SK-N-SH (cell line): ENCODE measurements at regions not wholly inside any gene's neighbourhood (a gene's known extent, or its start where the extent isn't known, plus 50 kb on each side); places are given as distances from the start of the nearest gene placed in this dataset.

Source experiments
- CTCF ChIA-PET: fragments of 300-600, 350-600 bp; formaldehyde crosslinking; extraction: SDS; loops from one replicate; lab custom pipeline; 2021; lab: Yijun Ruan, JAX
- POLR2A ChIA-PET: fragments of 350-600 bp; sonication (Branson Sonifier 250); formaldehyde crosslinking; extraction: SDS; loops from one replicate; lab custom pipeline; 2020; ENCODE audit warnings: antibody characterized with exemption, inconsistent platforms; lab: Yijun Ruan, JAX
- DNase-seq: peaks from one replicate; pipeline ENCODE4 v3.0.0; 2012
- H2AFZ ChIP-seq: fragments of 200-600 bp; sonication (generic); 2 replicates; pipeline ENCODE4 v1.8.1; 2016; ENCODE audit warnings: antibody characterized with exemption, mild to moderate bottlenecking, low read depth
- H3F3A ChIP-seq: fragments of 200-600 bp; sonication (generic); replicated peaks from 2 replicates; pipeline ENCODE3; 2016; ENCODE audit warnings: antibody characterized with exemption, mild to moderate bottlenecking; ENCODE audit not compliant: insufficient read depth
- H3K27ac ChIP-seq, 2 experiments: fragments of 200-500 bp in 1 of 2; fragments of 200-600 bp in 1 of 2; sonication (Bioruptor generic) in 1 of 2; sonication (generic), shearing (Covaris generic) in 1 of 2; 2 replicates each; pipeline versions ENCODE4 v1.5.1 to v1.6.1; 2014 to 2016; ENCODE audit warnings: low read depth in 2 of 2, inconsistent platforms in 1 of 2, low read length in 1 of 2, mild to moderate bottlenecking in 1 of 2, mixed read lengths in 1 of 2
- H3K27me3 ChIP-seq: fragments of 200-600 bp; sonication (generic), shearing (Covaris generic); 2 replicates; pipeline ENCODE4 v1.6.1; 2016; ENCODE audit warnings: mixed run types; ENCODE audit not compliant: insufficient read depth
- H3K36me3 ChIP-seq, 2 experiments: fragments of 200-500 bp in 1 of 2; fragments of 200-600 bp in 1 of 2; sonication (Bioruptor generic) in 1 of 2; sonication (generic) in 1 of 2; replicated peaks in 1 of 2; 2 replicates each; pipeline versions ENCODE3 to v1.5.1; 2014 to 2016; ENCODE audit warnings: low read length in 1 of 2, mild to moderate bottlenecking in 1 of 2; ENCODE audit not compliant: insufficient read depth in 2 of 2, control insufficient read depth in 1 of 2
- H3K4me1 ChIP-seq, 2 experiments: fragments of 200-500 bp in 1 of 2; fragments of 200-600 bp in 1 of 2; sonication (Bioruptor generic) in 1 of 2; sonication (generic), shearing (Covaris generic) in 1 of 2; 2 replicates each; pipeline versions ENCODE4 v1.5.1 to v1.6.1; 2014 to 2016; ENCODE audit warnings: low read depth in 1 of 2, low read length in 1 of 2, mixed run types in 1 of 2; ENCODE audit not compliant: insufficient read depth in 2 of 2, control insufficient read depth in 1 of 2
- H3K4me2 ChIP-seq: fragments of 200-600 bp; sonication (generic), shearing (Covaris generic); 2 replicates; pipeline ENCODE4 v1.6.1; 2017; ENCODE audit warnings: mixed run types
- H3K4me3 ChIP-seq, 2 experiments: fragments of 200-500 bp in 1 of 2; fragments of 200-600 bp in 1 of 2; sonication (Bioruptor generic) in 1 of 2; sonication (generic), shearing (Covaris generic) in 1 of 2; 2 replicates each; pipeline versions ENCODE4 v1.5.1 to v1.8.1; 2014 to 2016; ENCODE audit warnings: low read depth in 2 of 2, inconsistent platforms in 1 of 2, low read length in 1 of 2, mild to moderate bottlenecking in 1 of 2, mixed read lengths in 1 of 2, moderate library complexity in 1 of 2
- H3K79me2 ChIP-seq: fragments of 200-600 bp; sonication (generic); 2 replicates; pipeline ENCODE4 v1.8.1; 2017; ENCODE audit warnings: mild to moderate bottlenecking; ENCODE audit not compliant: insufficient read depth
- H3K9ac ChIP-seq: fragments of 200-600 bp; sonication (generic); 2 replicates; pipeline ENCODE4 v1.6.1; 2017; ENCODE audit warnings: mixed run types
- H3K9me2 ChIP-seq: fragments of 200-600 bp; sonication (generic); 2 replicates; pipeline ENCODE4 v1.6.1; 2017; ENCODE audit warnings: mixed run types
- H3K9me3 ChIP-seq: fragments of 200-600 bp; sonication (generic); 2 replicates; pipeline ENCODE4 v1.6.1; 2017; ENCODE audit warnings: mixed run types, mild to moderate bottlenecking, moderate library complexity
- H4K20me1 ChIP-seq: fragments of 200-600 bp; sonication (generic); 2 replicates; pipeline ENCODE4 v1.6.1; 2017; ENCODE audit warnings: mild to moderate bottlenecking, mixed run types; ENCODE audit not compliant: insufficient read depth
- CHD2 ChIP-seq: fragments of 150-350 bp; IDR thresholded peaks from 2 replicates; pipeline ENCODE4 v1.6.1; 2018; ENCODE audit warnings: low read length; ENCODE audit not compliant: partially characterized antibody
- ELF1 ChIP-seq: IDR thresholded peaks from 2 replicates; pipeline ENCODE4 v1.4.0; 2012
- EZH2phosphoT487 ChIP-seq: fragments of 200-600 bp; sonication (generic); IDR thresholded peaks from 2 replicates; pipeline ENCODE4 v1.6.1; 2017; ENCODE audit warnings: low read depth, mixed run types, mild to moderate bottlenecking, antibody characterized with exemption, moderate library complexity, borderline replicate concordance
- FOSL2 ChIP-seq: IDR thresholded peaks from 2 replicates; pipeline ENCODE4 v1.4.0; 2012; ENCODE audit warnings: low read depth, mild to moderate bottlenecking, moderate library complexity, borderline replicate concordance
- GABPA ChIP-seq: IDR thresholded peaks from 2 replicates; pipeline ENCODE4 v1.4.0; 2012; ENCODE audit warnings: low read depth, mild to moderate bottlenecking
- GATA2 ChIP-seq: sonication (generic); formaldehyde crosslinking; IDR thresholded peaks from 2 replicates; pipeline ENCODE4 v1.5.0; 2020; ENCODE audit warnings: mild to moderate bottlenecking, missing genetic modification reagents
- JUND ChIP-seq: IDR thresholded peaks from 2 replicates; pipeline ENCODE4 v1.4.0; 2012
- MEF2A ChIP-seq: IDR thresholded peaks from 2 replicates; pipeline ENCODE4 v1.4.0; 2012; ENCODE audit warnings: low read depth, borderline replicate concordance
- MXI1 ChIP-seq: IDR thresholded peaks from 2 replicates; pipeline ENCODE4 v1.6.1; 2012; ENCODE audit warnings: mild to moderate bottlenecking, low read depth, low read length, improper control_type of control experiment
- NFIC ChIP-seq: IDR thresholded peaks from 2 replicates; pipeline ENCODE4 v1.4.0; 2012; ENCODE audit warnings: borderline replicate concordance
- NRF1 ChIP-seq: IDR thresholded peaks from 2 replicates; pipeline ENCODE4 v1.6.1; 2012; ENCODE audit warnings: low read depth, mild to moderate bottlenecking, low read length
- POLR2AphosphoS5 ChIP-seq: IDR thresholded peaks from 2 replicates; pipeline ENCODE4 v1.6.1; 2012; ENCODE audit warnings: low read depth, low read length
- RCOR1 ChIP-seq: fragments of 150-350 bp; IDR thresholded peaks from 2 replicates; pipeline ENCODE4 v1.6.1; 2017; ENCODE audit warnings: antibody characterized with exemption, low read length
- RFX5 ChIP-seq: IDR thresholded peaks from 2 replicates; pipeline ENCODE4 v1.6.1; 2012; ENCODE audit warnings: mild to moderate bottlenecking, improper control_type of control experiment, low read length
- SIN3A ChIP-seq: IDR thresholded peaks from 2 replicates; pipeline ENCODE4 v1.6.1; 2012; ENCODE audit warnings: low read depth, mild to moderate bottlenecking, low read length, moderate library complexity, borderline replicate concordance
- SMC3 ChIP-seq: IDR thresholded peaks from 2 replicates; pipeline ENCODE4 v1.6.1; 2012; ENCODE audit warnings: low read depth, low read length, improper control_type of control experiment
- TAF1 ChIP-seq: IDR thresholded peaks from 2 replicates; pipeline ENCODE4 v1.6.1; 2012; ENCODE audit warnings: low read depth, mild to moderate bottlenecking, low read length, moderate library complexity, borderline replicate concordance
- TEAD4 ChIP-seq: IDR thresholded peaks from 2 replicates; pipeline ENCODE4 v1.4.0; 2012; ENCODE audit warnings: mild to moderate bottlenecking, borderline replicate concordance; ENCODE audit not compliant: insufficient read depth
- USF1 ChIP-seq: IDR thresholded peaks from 2 replicates; pipeline ENCODE4 v1.4.0; 2012; ENCODE audit warnings: low read depth, borderline replicate concordance
- WGBS: methylation state at CpG from one replicate; pipeline ENCODE4 v1.1.6; 2017; ENCODE audit warnings: low lambda C conversion rate; 5-methylcytosine and 5-hydroxymethylcytosine counted together
- TF ChIP-seq, protein P1 (sequence below): fragments of 150-350 bp; IDR thresholded peaks from 2 replicates; pipeline ENCODE4 v1.6.1; 2017; ENCODE audit warnings: antibody characterized with exemption, low read length, low read depth, borderline replicate concordance
- TF ChIP-seq, protein P2 (sequence below): IDR thresholded peaks from 2 replicates; pipeline ENCODE4 v1.4.0; 2012; ENCODE audit warnings: low read depth, borderline replicate concordance

GRCh38 chr7:25852939-25853271 is 299.1 kb upstream of the NFE2L3 start:
- Histone ChIP-seq H4K20me1 (no peaks in the 10 kb centered on the region), H3K9me3 (no peaks in the 10 kb centered on the region), H3K9me2 (no peaks in the 10 kb centered on the region), H3K4me3 (peak overlapping the region in 1 of 2 experiments; percentile 38; a peak in 1 of 4 replicates), H3K9ac (no peak overlapping the region), H2AFZ (no peak overlapping the region), H3K79me2 (no peaks in the 10 kb centered on the region), H3K36me3 (no peaks in the 10 kb centered on the region), H3K27ac (no peak overlapping the region), H3F3A (peaks cover 20% of the 10 kb centered on the region), H3K4me1 (peaks cover 0 to 23% of the 10 kb centered on the region in 2 experiments; a peak in 2 of 4 replicates), H3K4me2 (no peak overlapping the region), H3K27me3 (peaks cover 53% of the 10 kb centered on the region)
- POLR2A ChIA-PET = no interaction called here
- no peak for TF ChIP-seq CHD2
- 0 out of 2 replicates have a peak, but pooled peaks have one; percentile 78 for TF ChIP-seq EZH2phosphoT487
- CTCF ChIA-PET = interaction anchor here (0.7 to 18.4 kb wide), 25 partner anchors 9 to 636 kb away, joined by 3 to 432 read pairs (median 10); no protein-coding TSS in a partner anchor
- no peak for DNase-seq
- 18% methylated on average over 16 of the region's 16 CpGs for WGBS

GRCh38 chr7:25853314-25853713 is 298.7 kb upstream of the NFE2L3 start:
- Histone ChIP-seq H3F3A (peaks cover 20% of the 10 kb centered on the region), H3K4me1 (peaks cover 0 to 23% of the 10 kb centered on the region in 2 experiments; a peak in 2 of 4 replicates), H2AFZ (no peak overlapping the region), H3K36me3 (no peaks in the 10 kb centered on the region), H3K27me3 (peaks cover 57% of the 10 kb centered on the region), H3K9ac (no peak overlapping the region), H3K79me2 (no peaks in the 10 kb centered on the region), H3K27ac (no peak overlapping the region), H3K9me3 (no peaks in the 10 kb centered on the region), H3K4me3 (no peak overlapping the region), H4K20me1 (no peaks in the 10 kb centered on the region), H3K9me2 (no peaks in the 10 kb centered on the region), H3K4me2 (no peak overlapping the region)
- no peak for TF ChIP-seq MXI1
- TF ChIP-seq EZH2phosphoT487 = no peak
- TF ChIP-seq, protein P1, sequence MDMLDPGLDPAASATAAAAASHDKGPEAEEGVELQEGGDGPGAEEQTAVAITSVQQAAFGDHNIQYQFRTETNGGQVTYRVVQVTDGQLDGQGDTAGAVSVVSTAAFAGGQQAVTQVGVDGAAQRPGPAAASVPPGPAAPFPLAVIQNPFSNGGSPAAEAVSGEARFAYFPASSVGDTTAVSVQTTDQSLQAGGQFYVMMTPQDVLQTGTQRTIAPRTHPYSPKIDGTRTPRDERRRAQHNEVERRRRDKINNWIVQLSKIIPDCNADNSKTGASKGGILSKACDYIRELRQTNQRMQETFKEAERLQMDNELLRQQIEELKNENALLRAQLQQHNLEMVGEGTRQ = no peak
- no peak for TF ChIP-seq SMC3
- no peak for TF ChIP-seq RCOR1
- TF ChIP-seq SIN3A = no peak
- TF ChIP-seq TAF1 = no peak
- no peak for TF ChIP-seq CHD2
- no peak for TF ChIP-seq GATA2
- TF ChIP-seq MEF2A = no peak
- no peak for DNase-seq
- CTCF ChIA-PET = interaction anchor here (0.7 to 18.4 kb wide), 16 partner anchors 10 to 636 kb away, joined by 3 to 432 read pairs (median 11); no protein-coding TSS in a partner anchor
- WGBS = 61% methylated on average over 7 of the region's 7 CpGs
- POLR2A ChIA-PET = no interaction called here

- Histone ChIP-seq H3K4me3 (no peak overlapping the region), H4K20me1 (no peaks in the 10 kb centered on the region), H3K27me3 (peaks cover 64% of the 10 kb centered on the region), H2AFZ (no peak overlapping the region), H3K4me1 (peaks cover 0 to 23% of the 10 kb centered on the region in 2 experiments; a peak in 2 of 4 replicates), H3K4me2 (no peak overlapping the region), H3K27ac (no peak overlapping the region), H3K9me2 (no peaks in the 10 kb centered on the region), H3K9ac (no peak overlapping the region), H3K79me2 (no peaks in the 10 kb centered on the region), H3F3A (peaks cover 20% of the 10 kb centered on the region), H3K36me3 (no peaks in the 10 kb centered on the region), H3K9me3 (no peaks in the 10 kb centered on the region)
- ChIA-PET POLR2A (interaction anchor here (0.7 kb wide), 1 partner anchor 282 kb away, joined by 3 read pairs; no protein-coding TSS in a partner anchor), CTCF (interaction anchor here (0.6 to 18.4 kb wide), 64 partner anchors 11 to 1325 kb away, joined by 3 to 432 read pairs (median 5); no protein-coding TSS in a partner anchor)
- WGBS = 48% methylated on average over 14 of the region's 14 CpGs
- no peak for DNase-seq
- TF ChIP-seq, protein P2, sequence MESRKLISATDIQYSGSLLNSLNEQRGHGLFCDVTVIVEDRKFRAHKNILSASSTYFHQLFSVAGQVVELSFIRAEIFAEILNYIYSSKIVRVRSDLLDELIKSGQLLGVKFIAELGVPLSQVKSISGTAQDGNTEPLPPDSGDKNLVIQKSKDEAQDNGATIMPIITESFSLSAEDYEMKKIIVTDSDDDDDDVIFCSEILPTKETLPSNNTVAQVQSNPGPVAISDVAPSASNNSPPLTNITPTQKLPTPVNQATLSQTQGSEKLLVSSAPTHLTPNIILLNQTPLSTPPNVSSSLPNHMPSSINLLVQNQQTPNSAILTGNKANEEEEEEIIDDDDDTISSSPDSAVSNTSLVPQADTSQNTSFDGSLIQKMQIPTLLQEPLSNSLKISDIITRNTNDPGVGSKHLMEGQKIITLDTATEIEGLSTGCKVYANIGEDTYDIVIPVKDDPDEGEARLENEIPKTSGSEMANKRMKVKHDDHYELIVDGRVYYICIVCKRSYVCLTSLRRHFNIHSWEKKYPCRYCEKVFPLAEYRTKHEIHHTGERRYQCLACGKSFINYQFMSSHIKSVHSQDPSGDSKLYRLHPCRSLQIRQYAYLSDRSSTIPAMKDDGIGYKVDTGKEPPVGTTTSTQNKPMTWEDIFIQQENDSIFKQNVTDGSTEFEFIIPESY = no peak
- no peak for TF ChIP-seq POLR2AphosphoS5
- no peak for TF ChIP-seq NFIC
- no peak for TF ChIP-seq MEF2A
- TF ChIP-seq RFX5 = no peak
- TF ChIP-seq JUND = no peak
- TF ChIP-seq NRF1 = no peak
- no peak for TF ChIP-seq ELF1
- TF ChIP-seq FOSL2 = no peak
- no peak for TF ChIP-seq USF1
- no peak for TF ChIP-seq TEAD4
- TF ChIP-seq GABPA = no peak
Observed at GRCh38 chr7:25854059-25854458, 297.9 kb upstream of the NFE2L3 start.
